ENCODE measurements at regions not wholly inside any gene's neighbourhood (a gene's known extent, or its start where the extent isn't known, plus 50 kb on each side); places are given as distances from the start of the nearest gene placed in this dataset.

DNA sequence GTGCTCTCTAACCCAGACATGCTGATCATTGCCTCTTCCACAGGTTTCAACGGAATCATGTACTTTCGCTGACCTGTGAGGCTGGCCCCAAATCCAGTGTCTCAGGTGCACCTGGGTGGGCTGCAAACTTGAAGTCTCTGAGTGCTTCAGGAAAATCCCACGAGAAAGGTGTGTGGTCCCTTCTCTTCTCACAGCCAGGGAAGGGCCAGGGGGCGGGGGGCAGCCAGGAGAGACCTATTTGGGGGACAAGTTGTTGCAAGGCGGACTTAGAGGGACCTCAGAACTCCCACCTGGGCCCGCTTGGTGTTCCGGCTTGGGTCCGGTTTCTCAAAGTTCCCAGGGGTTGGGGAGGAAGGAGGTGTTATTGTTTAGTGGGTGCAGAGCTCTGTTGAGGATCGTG, 80.0 kb downstream of the HMX1 start:
- intact Hi-C loops (cut with DNase I) = no loop called here
- Histone ChIP-seq H3K4me3 (no peak overlapping the region), H3K9me3 (no peaks in the 10 kb centered on the region), H3K27ac (no peak overlapping the region), H3K4me1 (no peaks in the 10 kb centered on the region), H3K27me3 (no peaks in the 10 kb centered on the region), H3K36me3 (replicated peaks in 1 of 2; ENCODE audit: insufficient read depth in 1 of 2, low read depth in 2 of 2) (no peaks in the 10 kb centered on the region)
- DNase-seq = no peak
- TF ChIP-seq POLR2A (IDR thresholded peaks at IDR 0.05) = no peak
- TF ChIP-seq, protein P1, sequence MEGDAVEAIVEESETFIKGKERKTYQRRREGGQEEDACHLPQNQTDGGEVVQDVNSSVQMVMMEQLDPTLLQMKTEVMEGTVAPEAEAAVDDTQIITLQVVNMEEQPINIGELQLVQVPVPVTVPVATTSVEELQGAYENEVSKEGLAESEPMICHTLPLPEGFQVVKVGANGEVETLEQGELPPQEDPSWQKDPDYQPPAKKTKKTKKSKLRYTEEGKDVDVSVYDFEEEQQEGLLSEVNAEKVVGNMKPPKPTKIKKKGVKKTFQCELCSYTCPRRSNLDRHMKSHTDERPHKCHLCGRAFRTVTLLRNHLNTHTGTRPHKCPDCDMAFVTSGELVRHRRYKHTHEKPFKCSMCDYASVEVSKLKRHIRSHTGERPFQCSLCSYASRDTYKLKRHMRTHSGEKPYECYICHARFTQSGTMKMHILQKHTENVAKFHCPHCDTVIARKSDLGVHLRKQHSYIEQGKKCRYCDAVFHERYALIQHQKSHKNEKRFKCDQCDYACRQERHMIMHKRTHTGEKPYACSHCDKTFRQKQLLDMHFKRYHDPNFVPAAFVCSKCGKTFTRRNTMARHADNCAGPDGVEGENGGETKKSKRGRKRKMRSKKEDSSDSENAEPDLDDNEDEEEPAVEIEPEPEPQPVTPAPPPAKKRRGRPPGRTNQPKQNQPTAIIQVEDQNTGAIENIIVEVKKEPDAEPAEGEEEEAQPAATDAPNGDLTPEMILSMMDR (IDR thresholded peaks at IDR 0.05) = no peak
- WGBS, 2 donors = 59 to 60% methylated on average over 3 to 9 of the region's 9 CpGs
- ATAC-seq = no peak

GRCh38 chr4:8790749-8791148, 80.9 kb downstream of the HMX1 start:
- no peaks in the 10 kb centered on the region for H3K9me3 ChIP-seq
- H3K27me3 ChIP-seq = no peaks in the 10 kb centered on the region
- H3K36me3 ChIP-seq (replicated peaks in 1 of 2; ENCODE audit: insufficient read depth in 1 of 2, low read depth in 2 of 2) = no peaks in the 10 kb centered on the region
- ATAC-seq (no peak), DNase-seq (no peak)
- H3K4me3 ChIP-seq = no peak overlapping the region
- intact Hi-C loops (cut with DNase I) = no loop called here
- no peak overlapping the region for H3K27ac ChIP-seq
- WGBS, 2 donors = 54 to 68% methylated on average over 6 of the region's 6 CpGs
- TF ChIP-seq, protein P1 (IDR thresholded peaks at IDR 0.05) = no peak
- TF ChIP-seq POLR2A (IDR thresholded peaks at IDR 0.05) = no peak
- no peaks in the 10 kb centered on the region for H3K4me1 ChIP-seq

GRCh38 chr4:8788174-8788573, 83.5 kb downstream of the HMX1 start:
- Histone ChIP-seq H3K9me3 (no peaks in the 10 kb centered on the region), H3K4me3 (no peak overlapping the region), H3K27me3 (no peaks in the 10 kb centered on the region), H3K27ac (no peak overlapping the region), H3K36me3 (replicated peaks in 1 of 2; ENCODE audit: insufficient read depth in 1 of 2, low read depth in 2 of 2) (no peaks in the 10 kb centered on the region), H3K4me1 (no peaks in the 10 kb centered on the region)
- WGBS, 2 donors = 67 to 73% methylated on average over 3 to 9 of the region's 9 CpGs
- TF ChIP-seq, protein P1 (IDR thresholded peaks at IDR 0.05) = no peak
- ATAC-seq (no peak), DNase-seq (no peak)
- intact Hi-C loops (cut with DNase I) = no loop called here

- Histone ChIP-seq H3K27ac (no peak overlapping the region), H3K36me3 (replicated peaks in 1 of 2; ENCODE audit: insufficient read depth in 1 of 2, low read depth in 2 of 2) (no peaks in the 10 kb centered on the region), H3K27me3 (no peaks in the 10 kb centered on the region), H3K4me3 (no peak overlapping the region), H3K4me1 (no peaks in the 10 kb centered on the region), H3K9me3 (no peaks in the 10 kb centered on the region)
- TF ChIP-seq POLR2A (IDR thresholded peaks at IDR 0.05) = no peak
- TF ChIP-seq, protein P1 (IDR thresholded peaks at IDR 0.05) = no peak
- intact Hi-C loops (cut with DNase I) = no loop called here
- ATAC-seq = no peak
- no peak for DNase-seq
- WGBS, 2 donors = 72 to 100% methylated on average over 1 to 16 of the region's 16 CpGs
Observed at GRCh38 chr4:8786166-8786565, 85.5 kb downstream of the HMX1 start.

DNA sequence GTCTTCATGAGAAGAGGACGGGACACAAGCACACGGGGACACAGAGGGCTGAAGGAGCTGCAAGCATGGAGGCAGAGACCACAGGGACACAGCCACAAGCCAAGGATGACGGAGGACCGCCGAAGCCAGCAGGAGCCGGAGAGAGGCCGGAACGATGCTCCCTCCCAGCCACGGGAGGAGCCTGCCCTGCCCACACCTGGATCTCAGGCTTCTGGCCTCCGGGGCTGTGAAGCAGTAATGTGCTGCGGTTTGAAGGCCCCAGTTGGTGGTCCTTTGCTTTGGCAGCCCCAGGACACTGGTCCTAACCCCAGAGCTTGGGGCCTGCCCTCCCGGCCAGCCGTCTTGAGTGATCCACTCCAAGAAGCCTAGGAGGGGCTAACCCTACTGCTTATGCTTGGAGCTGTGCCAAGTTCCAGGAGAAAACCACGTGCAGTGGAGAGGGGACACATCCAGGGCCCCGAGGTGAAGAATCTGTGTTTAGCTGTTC, 85.9 kb downstream of the HMX1 start:
- H3K4me1 ChIP-seq = peaks cover 3% of the 10 kb centered on the region
- no peak overlapping the region for H3K27ac ChIP-seq
- no peaks in the 10 kb centered on the region for H3K9me3 ChIP-seq
- 47 to 74% methylated on average over 9 to 15 of the region's 15 CpGs for WGBS, 2 donors
- H3K4me3 ChIP-seq = no peak overlapping the region
- ATAC-seq = no peak
- no peaks in the 10 kb centered on the region for H3K36me3 ChIP-seq (replicated peaks in 1 of 2; ENCODE audit: insufficient read depth in 1 of 2, low read depth in 2 of 2)
- H3K27me3 ChIP-seq = no peaks in the 10 kb centered on the region
- no peak for DNase-seq
- intact Hi-C loops (cut with DNase I) = no loop called here
- TF ChIP-seq, protein P1 (IDR thresholded peaks at IDR 0.05) = no peak
- no peak for TF ChIP-seq POLR2A (IDR thresholded peaks at IDR 0.05)
